GM18502 (cell line): ENCODE measurements at regions not wholly inside any gene's neighbourhood (a gene's known extent, or its start where the extent isn't known, plus 50 kb on each side); places are given as distances from the start of the nearest gene placed in this dataset.

ENCODE experiments used
- ATAC-seq: cut with Tn5 transposase; IDR thresholded peaks from one replicate; pipeline ENCODE4 v1.9.1; 2021; ENCODE audit warnings: mild to moderate bottlenecking; ENCODE audit not compliant: unreplicated experiment, poor library complexity

- no peak for ATAC-seq
Measured at GRCh38 chr1:232486006-232486405, 143.9 kb downstream of the SIPA1L2 start.

- no peak for ATAC-seq
Measured at GRCh38 chr1:232484856-232485255, 145.1 kb downstream of the SIPA1L2 start.

- no peak for ATAC-seq
Measured at GRCh38 chr1:232483826-232484225, 146.1 kb downstream of the SIPA1L2 start.

- ATAC-seq, result no peak
Measured at GRCh38 chr1:232481091-232481490, 148.8 kb downstream of the SIPA1L2 start.

GRCh38 chr1:232477728-232478127 lies 152.2 kb downstream of the SIPA1L2 start:
- no peak for ATAC-seq

- ATAC-seq, result no peak
Measured at GRCh38 chr1:232476538-232476950, 153.4 kb downstream of the SIPA1L2 start.

- ATAC-seq, result no peak
Measured at GRCh38 chr1:232474826-232475225, 155.1 kb downstream of the SIPA1L2 start.

GRCh38 chr1:232473900-232474299 lies 156.0 kb downstream of the SIPA1L2 start:
- ATAC-seq, result no peak

GRCh38 chr1:232473324-232473723 lies 156.6 kb downstream of the SIPA1L2 start:
- ATAC-seq, result no peak

- no peak for ATAC-seq
Measured at GRCh38 chr1:232472485-232473041, 157.4 kb downstream of the SIPA1L2 start.

GRCh38 chr1:232471250-232471649 lies 158.7 kb downstream of the SIPA1L2 start:
- no peak for ATAC-seq

- ATAC-seq, result no peak
Measured at GRCh38 chr1:232470711-232471110, 159.2 kb downstream of the SIPA1L2 start.

GRCh38 chr1:232468249-232468648 lies 161.7 kb downstream of the SIPA1L2 start:
- no peak for ATAC-seq

- ATAC-seq, result no peak
Measured at GRCh38 chr1:232467073-232467760, 162.7 kb downstream of the SIPA1L2 start.

- ATAC-seq, result no peak
Measured at GRCh38 chr1:232464325-232464724, 165.6 kb downstream of the SIPA1L2 start.

GRCh38 chr1:232463225-232463624 lies 166.7 kb downstream of the SIPA1L2 start:
- ATAC-seq, result no peak

GRCh38 chr1:232462213-232462612 lies 167.7 kb downstream of the SIPA1L2 start:
- ATAC-seq, result no peak

GRCh38 chr1:232459826-232460225 lies 170.1 kb downstream of the SIPA1L2 start:
- no peak for ATAC-seq

GRCh38 chr1:232459087-232459486 lies 170.8 kb downstream of the SIPA1L2 start:
- ATAC-seq, result no peak

- ATAC-seq, result peak; percentile 56
Measured at GRCh38 chr1:232457595-232457994, 172.3 kb downstream of the SIPA1L2 start.

- no peak for ATAC-seq
Measured at GRCh38 chr1:232456714-232457113, 173.2 kb downstream of the SIPA1L2 start.

GRCh38 chr1:232454227-232454886 lies 175.6 kb downstream of the SIPA1L2 start:
- ATAC-seq, result no peak
